NOMO-1 (cell line): ENCODE measurements at regions not wholly inside any gene's neighbourhood (a gene's known extent, or its start where the extent isn't known, plus 50 kb on each side); places are given as distances from the start of the nearest gene placed in this dataset.
"Not testable (repeated sequence)": the region's sequence is repeated elsewhere in the genome, so short reads cannot be mapped to it uniquely, and the experiment has no call there.

Source experiments
- DNase-seq, 2 experiments: peaks; one replicate each; lab custom pipeline; 2025; ENCODE audit not compliant: unreplicated experiment in 2 of 2; lab: John Stamatoyannopoulos, UW

DNA sequence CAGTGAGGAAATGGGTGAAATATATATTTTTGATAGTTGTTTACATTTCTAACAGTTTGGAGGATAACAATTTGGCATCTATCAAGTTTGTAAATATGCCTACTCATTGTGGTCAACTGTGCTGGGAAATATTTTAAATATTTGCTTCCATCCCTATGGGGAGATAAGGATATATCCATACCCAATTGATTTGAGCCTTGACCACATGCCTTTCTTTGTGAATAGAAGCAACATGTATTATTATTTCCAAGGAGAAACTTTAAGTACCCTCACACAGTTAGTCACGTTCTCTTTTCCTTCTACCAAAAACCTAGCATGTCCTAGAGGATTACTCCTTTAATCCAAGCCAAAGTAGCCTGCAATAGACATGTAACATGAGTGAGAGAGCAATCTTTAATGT lies 245.4 kb upstream of the CBLB start:
- no peak for DNase-seq

DNA sequence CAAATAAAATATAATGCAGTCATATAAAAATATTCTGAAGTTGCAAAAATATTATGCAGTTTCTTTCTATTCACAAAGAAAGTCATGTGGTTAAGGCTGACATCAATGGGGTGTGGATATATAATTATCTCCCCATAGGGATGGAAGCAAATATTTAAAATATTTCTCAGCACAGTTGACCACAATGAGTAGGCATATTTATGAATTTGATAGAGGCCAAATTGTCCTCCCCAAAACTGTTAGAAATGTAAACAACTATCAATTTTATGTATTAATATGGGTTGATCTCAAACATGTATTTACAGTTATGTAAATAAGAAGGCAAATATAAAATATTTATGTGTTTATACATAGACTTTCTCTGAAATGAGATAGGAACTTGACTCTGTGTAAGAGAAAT lies 246.0 kb upstream of the CBLB start:
- no peak for DNase-seq

DNA sequence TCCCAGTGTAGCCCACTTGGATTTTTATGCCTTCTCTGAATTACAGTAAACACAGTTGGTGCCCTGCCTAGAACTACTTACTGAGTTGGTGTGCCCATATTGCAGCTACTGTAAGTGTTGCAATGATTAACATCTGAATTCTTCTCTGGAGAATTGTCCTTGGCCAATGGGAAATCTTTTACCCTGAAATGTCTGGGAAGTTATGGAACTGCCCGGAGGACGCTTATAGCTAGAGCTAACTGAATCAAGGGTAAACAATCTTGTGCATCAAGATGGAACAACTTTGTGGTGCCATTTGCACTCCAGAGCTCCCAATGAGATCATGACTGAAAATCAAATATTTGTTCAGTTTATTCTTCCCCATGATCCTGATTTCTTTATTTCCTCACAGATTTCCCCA lies 246.7 kb upstream of the CBLB start:
- no peak for DNase-seq

DNA sequence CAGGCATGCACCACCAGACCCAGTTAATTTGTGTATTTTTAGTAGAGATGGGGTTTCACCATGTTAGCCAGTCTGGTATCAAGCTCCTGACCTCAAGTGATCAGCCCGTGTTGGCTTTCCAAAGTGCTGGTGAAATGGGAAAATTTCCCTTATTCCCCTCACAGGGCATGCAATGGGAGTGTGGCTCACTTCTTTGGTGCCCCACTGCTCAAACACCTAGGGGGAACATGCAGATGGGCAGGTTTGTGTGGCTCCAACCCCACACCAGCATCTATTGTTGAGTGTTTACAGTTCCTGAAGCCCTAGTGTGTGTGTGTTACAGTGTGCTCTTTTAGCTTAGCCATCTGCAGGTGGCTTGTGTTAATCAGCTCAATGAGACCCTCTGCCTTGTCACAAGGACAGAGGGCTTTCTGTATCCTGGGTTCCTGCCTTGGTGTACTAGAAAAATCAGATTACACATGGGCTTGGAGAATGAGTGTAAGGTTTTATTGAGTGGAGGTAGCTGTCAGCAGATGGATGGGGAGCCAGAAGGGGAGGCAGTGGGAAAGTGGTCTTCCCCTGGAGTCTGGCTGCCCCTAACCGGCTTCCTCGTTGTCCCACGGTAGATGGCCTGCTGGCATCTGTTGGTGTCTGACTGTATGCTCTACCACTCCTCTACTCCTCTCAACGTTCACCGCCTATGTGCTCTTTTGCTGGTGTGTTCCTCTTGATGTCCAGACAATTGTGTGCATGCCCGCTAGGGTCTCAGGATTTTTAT lies 248.1 kb upstream of the CBLB start:
- DNase-seq: no peak

DNA sequence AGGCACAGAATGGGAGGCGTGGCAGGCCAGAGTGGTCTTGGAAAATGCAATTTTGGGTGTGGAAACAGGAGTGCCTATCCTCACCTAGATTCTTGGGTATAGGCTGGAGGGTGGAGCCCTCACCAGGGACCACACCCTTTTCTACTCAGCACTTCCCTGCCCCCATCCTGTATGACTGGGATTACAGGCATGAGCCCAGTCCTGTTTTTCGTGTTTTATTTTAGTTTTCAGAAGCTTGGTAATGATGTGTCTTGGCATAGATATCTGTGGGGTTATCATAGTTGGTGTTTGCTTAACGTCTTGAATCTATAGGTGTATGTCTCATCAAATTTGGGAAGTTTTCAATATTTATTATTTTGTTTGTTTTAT lies 248.7 kb upstream of the CBLB start:
- no peak for DNase-seq

DNA sequence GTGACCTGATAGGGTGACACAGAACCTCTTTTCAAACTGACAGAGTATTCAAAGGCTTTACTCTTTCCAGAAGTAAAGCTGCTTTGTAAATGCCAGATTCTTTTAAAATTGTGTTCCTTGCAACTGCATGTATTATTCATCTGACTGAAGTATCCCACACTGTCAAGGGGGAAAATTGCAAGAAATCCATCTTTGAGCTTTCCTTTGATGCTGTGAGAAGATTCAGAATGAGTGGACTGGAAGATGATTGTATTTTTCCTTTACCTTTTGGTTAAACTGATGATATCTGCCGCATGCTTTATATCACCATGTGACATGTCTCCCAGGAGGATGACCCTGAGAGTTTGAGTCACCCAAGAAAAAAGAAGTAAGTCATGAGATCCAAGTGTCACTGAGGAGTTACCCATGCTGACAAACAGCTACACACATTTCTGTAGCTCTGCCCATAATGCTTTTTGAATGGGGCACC lies 250.8 kb upstream of the CBLB start:
- no peak for DNase-seq

DNA sequence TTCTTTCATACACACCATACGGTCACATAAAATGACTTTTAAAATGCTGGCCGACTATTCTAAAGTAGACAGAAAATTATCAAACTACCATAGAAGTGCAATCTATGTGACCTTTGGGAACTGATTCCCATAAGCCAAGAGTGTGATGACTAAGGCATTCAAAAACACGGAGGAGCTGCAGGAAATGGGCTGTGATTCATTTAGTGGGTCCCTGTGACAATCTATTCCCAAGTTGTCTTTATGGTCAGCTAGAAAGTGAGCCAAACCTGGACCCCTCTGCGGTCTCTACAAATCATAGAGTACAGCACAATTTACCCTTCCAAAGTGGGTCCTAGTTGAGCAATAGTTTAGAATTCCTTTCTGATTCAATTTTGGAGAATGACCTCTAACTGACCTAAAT lies 251.5 kb upstream of the CBLB start:
- DNase-seq: no peak

DNA sequence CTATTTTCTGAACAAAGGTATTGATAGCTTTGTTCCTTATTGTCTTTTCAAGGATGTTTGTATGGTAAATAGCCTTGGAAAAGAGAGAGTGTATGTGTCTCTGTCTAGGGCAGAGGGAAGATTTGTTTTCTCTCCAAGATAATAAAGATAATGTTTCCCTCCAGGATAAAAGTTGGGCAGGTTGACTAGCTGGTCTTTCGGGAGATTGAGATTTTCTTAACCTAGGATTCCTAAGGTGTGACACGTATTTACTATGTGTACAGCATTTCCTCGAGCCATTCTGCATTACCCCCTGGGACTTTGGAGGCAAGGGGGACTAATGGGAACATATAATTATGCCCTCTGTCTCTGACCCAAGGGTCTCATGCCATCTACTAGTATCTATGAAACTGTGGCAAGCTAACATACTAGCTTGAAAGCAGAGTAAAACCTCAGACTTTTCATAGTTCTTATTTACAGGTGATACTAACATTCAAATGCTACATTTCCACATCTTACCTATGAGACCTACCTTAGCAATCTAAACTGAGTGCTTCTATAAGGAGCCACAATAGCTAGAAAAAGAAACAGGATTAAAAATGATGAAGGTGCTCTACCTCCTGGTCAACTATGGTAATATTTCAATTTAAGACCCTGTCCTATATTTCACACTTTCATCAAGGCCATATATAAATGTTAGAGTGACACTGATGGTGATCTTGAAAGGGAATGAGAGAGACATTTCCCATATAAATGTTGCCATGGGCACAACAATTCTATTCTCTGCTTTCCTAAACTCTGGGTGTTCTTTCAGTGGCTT lies 252.9 kb upstream of the CBLB start:
- DNase-seq: no peak

DNA sequence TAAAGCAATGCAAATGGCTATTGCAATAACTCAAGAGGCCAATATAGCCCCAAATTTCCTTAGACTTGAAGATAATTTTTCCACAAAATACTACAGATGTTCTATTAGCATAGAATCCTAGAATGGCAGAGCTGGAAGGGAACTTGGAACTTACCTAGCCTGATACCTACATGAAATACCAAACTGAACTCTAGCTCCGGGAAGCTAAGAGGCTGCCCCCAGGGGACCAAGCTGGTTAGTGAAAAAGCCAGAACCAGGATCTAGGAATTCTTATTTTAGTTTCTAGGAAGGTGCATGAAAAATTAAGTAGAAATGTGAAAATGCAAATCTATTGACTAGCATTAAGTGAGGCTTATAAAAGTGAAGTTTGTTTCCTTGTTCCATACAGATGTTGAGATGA lies 256.0 kb upstream of the CBLB start:
- no peak for DNase-seq

DNA sequence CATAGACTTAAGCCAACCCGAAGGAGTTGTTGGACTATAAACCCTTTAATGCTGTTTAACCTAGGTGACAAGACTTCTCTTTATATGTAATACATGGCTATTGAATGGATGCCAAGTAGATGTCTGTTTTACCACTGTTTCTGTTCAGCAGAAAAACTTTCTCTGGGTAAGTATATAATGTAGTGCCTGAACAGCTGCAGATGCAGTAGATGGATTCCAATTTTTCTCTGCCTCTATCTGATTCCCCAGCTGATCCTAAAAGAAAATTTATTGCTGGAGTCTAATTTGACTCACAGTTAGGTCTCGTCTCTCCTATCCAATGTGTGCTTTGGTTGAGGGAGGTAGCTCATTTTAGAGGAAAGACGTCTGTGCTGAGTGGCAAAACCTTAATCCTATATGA lies 256.5 kb upstream of the CBLB start:
- DNase-seq: no peak

DNA sequence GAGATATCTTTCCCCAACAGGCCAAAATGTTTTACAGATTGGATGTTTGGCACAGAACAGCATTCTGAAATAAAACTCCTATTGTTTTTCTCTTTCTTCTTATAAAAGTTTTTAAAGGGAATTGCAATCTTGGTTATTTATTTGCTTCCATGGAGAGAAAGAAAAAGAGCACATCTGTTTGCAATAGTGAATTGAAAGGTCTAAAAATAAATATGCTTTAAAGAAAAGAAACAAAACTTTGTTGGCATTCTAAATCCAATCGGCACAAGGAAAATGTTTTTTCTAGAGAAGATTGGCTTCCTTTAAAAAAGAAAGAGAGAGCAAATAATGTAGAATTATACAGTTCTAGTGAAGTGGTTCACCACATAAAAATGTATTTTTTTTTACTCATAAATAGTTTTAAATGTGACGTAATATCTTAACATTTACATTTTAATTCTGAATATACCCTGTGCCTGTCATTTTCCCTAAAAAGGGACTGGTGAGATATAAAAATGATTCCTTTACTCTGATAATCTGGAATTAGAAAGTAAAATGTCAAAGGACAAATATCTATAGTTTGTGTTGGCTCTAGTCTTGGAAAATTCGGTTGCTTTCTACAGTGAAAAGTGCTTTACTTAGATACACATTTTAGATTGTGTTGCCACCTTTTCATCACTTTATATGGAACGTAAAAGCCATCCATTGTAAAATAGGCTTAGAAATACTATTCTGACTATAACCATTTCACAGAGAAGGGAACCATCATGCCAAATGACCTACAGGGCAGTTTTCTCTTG lies 257.4 kb upstream of the CBLB start:
- no peak for DNase-seq

DNA sequence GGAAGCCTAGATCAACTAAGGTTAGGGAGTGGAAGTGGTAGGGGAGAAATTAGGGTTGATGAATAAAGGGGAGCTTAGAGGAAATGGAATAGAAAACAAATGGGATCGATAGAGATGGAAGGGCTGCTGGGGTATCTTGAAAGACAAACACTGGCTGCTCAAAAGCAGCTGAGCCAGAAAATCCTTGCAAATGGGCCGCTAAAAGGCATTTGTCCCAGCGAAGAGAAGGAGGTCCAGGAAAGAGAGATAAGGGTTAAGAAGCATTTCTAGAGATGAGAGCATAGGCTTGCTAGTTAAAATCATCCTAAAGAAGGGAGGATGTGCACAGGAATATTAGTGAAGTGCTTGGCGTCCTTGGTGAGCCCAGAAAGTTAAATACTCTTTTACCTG lies 258.0 kb upstream of the CBLB start:
- DNase-seq: no peak

DNA sequence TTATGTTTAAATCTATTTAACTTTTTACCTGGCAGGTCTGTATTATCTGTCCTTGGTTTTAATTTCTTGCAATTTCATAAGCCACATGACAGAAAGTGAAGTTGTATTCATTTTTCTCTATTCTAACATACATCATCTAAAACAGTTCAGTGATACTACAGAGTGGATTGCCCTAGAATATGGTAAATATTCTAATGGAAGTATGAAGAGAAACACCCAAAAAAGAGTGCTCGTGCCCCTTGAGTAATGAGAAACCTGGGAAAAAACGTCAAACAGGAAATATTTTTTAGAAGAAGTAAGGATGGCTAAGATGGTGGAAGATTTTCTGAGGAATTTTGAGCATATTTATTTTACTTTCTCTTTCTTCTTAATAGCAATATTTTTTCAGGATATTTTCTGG lies 261.1 kb upstream of the CBLB start:
- DNase-seq: no peak

DNA sequence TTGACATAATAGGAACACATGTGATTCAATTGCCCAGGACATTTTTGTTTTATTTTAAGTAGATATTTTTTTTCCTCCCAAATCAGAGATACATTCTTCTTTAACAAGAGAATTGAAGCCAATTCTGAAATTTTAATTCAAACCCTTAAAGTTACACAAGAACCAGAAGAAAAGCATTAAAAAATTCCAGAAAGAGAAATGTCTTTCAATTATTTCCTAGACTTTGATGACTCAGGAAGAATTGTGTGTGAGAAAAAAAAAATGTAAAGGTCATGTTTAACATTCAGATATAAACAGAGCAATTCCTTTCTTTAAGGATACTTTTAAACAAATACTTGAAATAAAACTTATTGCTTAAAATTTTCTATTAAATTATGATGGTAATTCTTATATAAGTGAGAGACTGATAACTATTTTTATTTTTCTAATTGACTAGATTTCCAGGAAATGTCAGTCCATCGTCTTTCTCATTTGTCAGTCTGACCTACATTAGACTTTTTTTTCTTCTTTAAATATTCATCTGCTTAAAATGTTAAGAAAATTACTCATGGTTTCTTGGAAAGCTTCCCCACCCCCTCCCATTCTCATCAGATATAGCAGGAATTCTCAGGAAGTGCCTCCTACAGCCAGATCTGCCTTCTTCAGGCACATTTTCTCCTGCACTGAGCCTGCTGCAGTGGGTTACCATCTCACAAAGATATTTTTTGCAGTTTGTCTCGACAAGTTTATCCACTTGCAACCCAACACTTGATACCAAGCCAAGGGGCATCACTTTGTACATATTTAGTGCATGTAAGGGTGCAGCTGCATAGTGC lies 261.8 kb upstream of the CBLB start:
- DNase-seq: no peak

DNA sequence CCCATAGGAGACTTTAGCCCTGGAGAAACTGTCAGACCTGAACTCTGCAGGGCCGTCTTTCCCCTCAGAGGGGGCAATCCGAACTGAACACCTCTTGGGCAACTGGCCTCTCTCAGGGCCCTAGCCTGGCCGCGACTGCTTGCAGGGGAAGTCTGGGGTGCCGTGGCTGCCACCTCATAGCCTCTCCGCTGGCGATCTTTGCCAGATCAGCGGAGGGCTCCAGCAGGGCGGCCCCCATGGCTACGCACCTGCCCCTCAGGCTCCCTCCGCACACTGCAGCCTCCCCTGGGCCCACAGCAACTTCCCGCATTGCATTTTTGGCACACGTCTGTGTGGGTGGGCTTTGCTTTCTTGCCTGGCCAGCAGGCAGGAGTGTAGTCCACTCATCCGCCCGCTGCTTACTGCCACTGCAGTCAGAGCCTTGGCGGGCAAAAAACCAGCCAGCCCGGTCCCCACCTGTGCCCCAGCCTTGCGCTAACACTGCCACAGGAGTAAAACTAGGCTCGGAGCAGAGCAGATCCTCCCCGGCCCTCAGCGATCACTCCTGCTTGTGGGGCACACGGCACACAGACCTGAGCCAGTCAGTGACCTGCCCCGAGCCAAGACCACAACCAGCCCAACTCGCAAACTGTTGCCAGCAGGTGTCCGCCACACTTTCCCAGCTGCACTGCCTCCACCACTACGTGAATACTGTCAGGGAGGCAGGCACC lies 266.8 kb upstream of the CBLB start:
- no peak for DNase-seq

DNA sequence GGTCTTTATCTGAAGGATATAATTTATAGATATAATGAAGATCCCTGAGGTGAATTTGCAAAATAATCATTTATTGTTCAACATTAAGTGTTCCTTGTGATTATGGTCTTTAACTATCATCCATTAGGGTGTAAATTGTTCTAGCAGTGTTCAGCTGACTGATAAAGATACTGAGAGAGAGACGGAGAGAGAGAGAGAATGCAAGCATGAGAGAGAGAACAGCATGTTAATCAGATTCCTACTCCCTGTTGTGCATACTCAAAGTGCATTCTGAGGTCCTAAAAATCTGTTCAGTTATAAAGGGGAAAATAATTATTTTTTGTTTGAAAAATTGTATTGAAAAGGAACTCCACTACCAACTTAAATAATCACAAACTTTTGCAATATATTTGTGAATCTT lies 271.0 kb upstream of the CBLB start:
- no peak for DNase-seq

DNA sequence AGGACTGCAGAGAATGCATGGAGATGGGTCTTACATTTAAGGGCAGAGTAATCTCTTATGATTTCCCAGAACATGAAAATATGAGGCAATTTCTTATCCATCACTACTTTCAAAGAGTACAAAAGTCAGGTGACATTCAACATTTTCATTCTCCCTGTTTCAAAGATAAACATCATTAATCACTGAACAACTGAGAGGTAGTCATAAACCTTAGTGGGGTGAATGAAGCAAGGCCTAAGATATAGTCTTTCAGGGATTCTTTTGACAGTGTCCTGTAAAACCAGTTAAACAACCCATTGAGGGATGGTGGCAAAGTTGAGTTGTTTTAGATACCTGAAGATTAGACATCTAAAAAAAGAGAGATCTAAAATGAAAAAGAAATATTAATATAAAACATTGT lies 271.6 kb upstream of the CBLB start:
- DNase-seq: no peak

DNA sequence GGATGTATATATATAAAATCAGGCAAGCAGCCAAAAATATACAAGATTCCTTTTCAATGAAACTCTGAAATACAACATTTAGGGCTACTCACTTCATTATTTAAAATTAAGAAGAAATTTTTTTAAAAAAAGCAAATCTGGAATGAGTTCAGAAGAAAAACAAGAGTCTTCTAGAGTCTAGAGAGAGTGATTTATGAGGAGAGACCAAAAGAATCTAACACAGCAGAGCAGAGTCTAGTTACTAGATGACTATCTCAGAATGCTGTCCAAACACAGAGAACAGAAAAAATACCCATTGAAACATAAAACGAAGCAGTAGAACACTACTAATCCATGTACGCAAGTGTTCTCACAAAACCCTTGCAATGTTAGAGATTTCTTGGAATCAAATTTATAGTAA lies 275.2 kb upstream of the CBLB start:
- DNase-seq: no peak

DNA sequence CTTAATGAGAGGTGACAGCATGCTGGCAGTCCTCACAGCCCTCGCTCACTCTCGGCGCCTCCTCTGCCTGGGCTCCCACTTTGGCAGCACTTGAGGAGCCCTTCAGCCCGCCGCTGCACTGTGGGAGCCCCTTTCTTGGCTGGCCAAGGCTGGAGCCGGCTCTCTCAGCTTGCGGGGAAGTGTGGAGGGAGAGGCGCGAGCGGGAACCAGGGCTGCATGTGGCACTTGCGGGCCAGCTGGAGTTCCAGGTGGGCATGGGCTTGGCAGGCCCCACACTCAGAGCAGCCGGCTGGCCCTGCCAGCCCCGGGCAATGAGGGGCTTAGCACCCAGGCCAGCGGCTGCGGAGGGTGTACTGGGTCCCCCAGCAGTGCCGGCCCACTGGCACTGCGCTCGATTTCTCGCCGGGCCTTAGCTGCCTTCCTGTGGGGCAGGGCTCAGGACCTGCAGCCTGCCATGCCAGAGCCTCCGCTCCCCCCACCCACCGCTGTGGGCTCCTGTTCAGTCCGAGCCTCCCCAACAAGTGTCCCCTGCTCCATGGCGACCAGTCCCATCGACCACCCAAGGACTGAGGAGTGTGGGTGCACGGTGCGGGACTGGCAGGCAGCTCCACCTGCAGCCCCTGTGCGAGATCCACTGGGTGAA lies 279.7 kb upstream of the CBLB start:
- DNase-seq: not testable (repeated sequence)

DNA sequence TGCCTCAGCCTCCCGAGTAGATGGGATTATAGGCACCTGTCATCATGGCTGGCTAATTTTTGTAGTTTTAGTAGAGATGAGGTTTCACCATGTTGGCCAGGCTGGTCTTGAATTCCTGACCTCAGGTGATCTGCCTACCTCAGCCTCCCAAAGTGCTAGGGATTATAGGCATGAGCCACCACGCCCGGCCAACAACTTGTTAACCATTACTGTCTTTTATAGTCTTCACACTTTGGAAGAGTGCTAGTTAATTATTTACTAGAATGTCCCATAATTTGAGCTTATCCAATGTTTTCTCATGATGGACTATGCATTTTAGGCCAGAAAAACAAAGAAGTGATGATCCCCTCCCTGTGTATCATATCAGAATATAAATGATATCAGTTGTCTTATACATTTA lies 288.6 kb upstream of the CBLB start:
- DNase-seq: no peak
